ENCODE measurements at regions not wholly inside any gene's neighbourhood (a gene's known extent, or its start where the extent isn't known, plus 50 kb on each side); places are given as distances from the start of the nearest gene placed in this dataset.

DNA sequence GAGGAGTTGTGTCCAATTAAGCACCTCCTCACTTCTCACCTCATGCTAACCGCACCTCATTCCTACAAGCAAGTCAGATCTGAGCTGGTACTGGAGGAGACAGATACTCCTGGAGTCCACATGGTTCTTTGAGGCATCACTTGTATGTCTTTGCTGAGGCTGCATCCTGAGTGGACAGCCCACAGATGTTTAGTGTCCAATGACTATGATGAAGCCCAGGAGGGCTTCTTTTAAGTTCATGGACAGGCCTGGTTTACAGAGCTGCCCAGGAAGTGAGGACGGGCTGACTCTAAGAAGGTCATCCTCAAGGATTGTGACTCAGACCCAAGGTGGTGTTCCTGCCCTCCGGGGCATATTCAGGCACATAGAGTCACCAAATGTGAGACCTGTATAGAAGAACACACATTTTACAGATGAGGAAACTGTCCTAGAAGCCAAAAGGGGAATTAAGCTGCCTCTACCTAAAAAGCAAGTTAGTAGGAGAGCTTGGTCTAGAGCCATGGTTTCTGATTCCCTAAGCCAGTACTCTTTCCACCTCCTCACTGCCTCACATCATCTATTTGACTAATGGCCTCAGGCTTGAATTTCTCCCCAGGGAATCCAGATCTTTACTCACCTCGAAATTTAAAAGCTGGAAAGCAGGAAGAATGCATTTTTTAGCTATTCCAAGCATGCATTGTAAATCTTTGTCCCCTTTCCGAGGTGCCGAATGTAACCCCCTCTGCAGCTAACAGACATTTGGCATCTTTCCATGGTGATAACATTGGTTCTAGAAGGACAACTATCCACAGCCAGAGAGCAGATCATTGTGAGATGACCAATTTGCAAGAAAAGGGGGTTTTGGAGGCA, 228.1 kb downstream of the OMA1 start:
- H3K4me3 ChIP-seq, result no peak overlapping the region
- no peak overlapping the region for H3K4me2 ChIP-seq
- H2AFZ ChIP-seq, result no peak overlapping the region
- no peaks in the 10 kb centered on the region for H3K79me2 ChIP-seq
- H3K27me3 ChIP-seq, result no peaks in the 10 kb centered on the region
- H3K4me1 ChIP-seq (ENCODE audit: insufficient read depth), result no peaks in the 10 kb centered on the region
- H3K36me3 ChIP-seq (replicated peaks; ENCODE audit: insufficient read depth, low read depth), result no peaks in the 10 kb centered on the region
- H3K9me3 ChIP-seq (ENCODE audit: low read depth), result no peaks in the 10 kb centered on the region
- no peak for DNase-seq (ENCODE audit: low spot score)
- no peak overlapping the region for H3K27ac ChIP-seq
- no peaks in the 10 kb centered on the region for H4K20me1 ChIP-seq (ENCODE audit: insufficient read depth, poor library complexity, severe bottlenecking)
- TF ChIP-seq CTCF (IDR thresholded peaks at IDR 0.05; ENCODE audit: poor library complexity) (no peak), EZH2 (IDR thresholded peaks at IDR 0.05; ENCODE audit: borderline replicate concordance) (no peak), EZH2phosphoT487 (IDR thresholded peaks at IDR 0.05; ENCODE audit: low read depth, severe bottlenecking, unreplicated experiment) (no peak)
- 63% methylated on average over 6 of the region's 6 CpGs for WGBS (ENCODE audit: low lambda C conversion rate, missing lambda C conversion rate)
- no peaks in the 10 kb centered on the region for H3K9me2 ChIP-seq (replicated peaks; ENCODE audit: insufficient read depth)

DNA sequence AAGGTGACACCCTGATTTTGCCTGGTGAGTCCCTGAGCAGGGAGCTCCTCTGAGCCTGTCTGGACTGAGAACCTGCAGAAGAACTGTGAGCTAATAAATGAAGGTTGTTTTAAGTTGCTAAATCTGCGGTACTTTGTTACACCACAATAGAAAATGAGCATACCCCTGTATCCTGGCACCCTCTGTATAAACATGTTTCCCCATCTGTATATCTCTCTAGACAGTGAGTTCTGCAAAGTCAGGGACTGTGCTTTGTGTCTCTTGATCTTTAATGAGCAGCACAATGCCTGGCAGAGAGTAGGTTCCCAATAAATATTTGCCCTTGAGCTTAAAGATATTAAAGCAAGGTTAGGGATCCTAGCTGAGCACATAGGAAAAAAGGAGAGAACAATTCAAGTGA, 228.8 kb downstream of the OMA1 start:
- no peaks in the 10 kb centered on the region for H3K4me1 ChIP-seq (ENCODE audit: insufficient read depth)
- no peak overlapping the region for H3K4me2 ChIP-seq
- H4K20me1 ChIP-seq (ENCODE audit: insufficient read depth, poor library complexity, severe bottlenecking), result no peaks in the 10 kb centered on the region
- WGBS (ENCODE audit: low lambda C conversion rate, missing lambda C conversion rate), result 94% methylated on average over 1 of the region's 1 CpG
- H3K9me2 ChIP-seq (replicated peaks; ENCODE audit: insufficient read depth), result no peaks in the 10 kb centered on the region
- H3K4me3 ChIP-seq, result no peak overlapping the region
- H3K79me2 ChIP-seq, result no peaks in the 10 kb centered on the region
- H3K36me3 ChIP-seq (replicated peaks; ENCODE audit: insufficient read depth, low read depth), result no peaks in the 10 kb centered on the region
- H3K27me3 ChIP-seq, result no peaks in the 10 kb centered on the region
- no peaks in the 10 kb centered on the region for H3K9me3 ChIP-seq (ENCODE audit: low read depth)
- no peak overlapping the region for H2AFZ ChIP-seq
- TF ChIP-seq CTCF (IDR thresholded peaks at IDR 0.05; ENCODE audit: poor library complexity) (no peak), EZH2 (IDR thresholded peaks at IDR 0.05; ENCODE audit: borderline replicate concordance) (no peak), EZH2phosphoT487 (IDR thresholded peaks at IDR 0.05; ENCODE audit: low read depth, severe bottlenecking, unreplicated experiment) (no peak)
- no peak for DNase-seq (ENCODE audit: low spot score)
- H3K27ac ChIP-seq, result no peak overlapping the region

GRCh38 chr1:58317086-58317485, 229.4 kb downstream of the OMA1 start:
- Histone ChIP-seq H4K20me1 (ENCODE audit: insufficient read depth, poor library complexity, severe bottlenecking) (no peaks in the 10 kb centered on the region), H3K27ac (no peak overlapping the region), H3K36me3 (replicated peaks; ENCODE audit: insufficient read depth, low read depth) (no peaks in the 10 kb centered on the region), H3K4me1 (ENCODE audit: insufficient read depth) (no peaks in the 10 kb centered on the region), H3K4me2 (no peak overlapping the region), H2AFZ (no peak overlapping the region), H3K27me3 (no peaks in the 10 kb centered on the region), H3K79me2 (no peaks in the 10 kb centered on the region), H3K4me3 (no peak overlapping the region), H3K9me2 (replicated peaks; ENCODE audit: insufficient read depth) (no peaks in the 10 kb centered on the region), H3K9me3 (ENCODE audit: low read depth) (no peaks in the 10 kb centered on the region)
- no peak for TF ChIP-seq EZH2phosphoT487 (IDR thresholded peaks at IDR 0.05; ENCODE audit: low read depth, severe bottlenecking, unreplicated experiment)
- no peak for TF ChIP-seq EZH2 (IDR thresholded peaks at IDR 0.05; ENCODE audit: borderline replicate concordance)
- no peak for TF ChIP-seq CTCF (IDR thresholded peaks at IDR 0.05; ENCODE audit: poor library complexity)
- no peak for DNase-seq (ENCODE audit: low spot score)
- WGBS (ENCODE audit: low lambda C conversion rate, missing lambda C conversion rate), result 87% methylated on average over 2 of the region's 2 CpGs
